Activated CD8-positive, alpha-beta memory T cell treated with anti-CD3 and anti-CD28 coated beads for 36 hours (primary cell): ENCODE measurements at regions not wholly inside any gene's neighbourhood (a gene's known extent, or its start where the extent isn't known, plus 50 kb on each side); places are given as distances from the start of the nearest gene placed in this dataset.

ENCODE experiments used
- CTCF ChIA-PET: fragments of 350-600 bp; sonication (Branson Sonifier 250); formaldehyde crosslinking; loops from one replicate; lab custom pipeline; 2021; ENCODE audit warnings: antibody characterized with exemption; lab: Charles Lee
- POLR2A ChIA-PET: fragments of 350-600 bp; sonication (Branson Sonifier 250); formaldehyde crosslinking; loops from one replicate; lab custom pipeline; 2021; ENCODE audit warnings: antibody characterized with exemption; lab: Charles Lee

- CTCF ChIA-PET, result no interaction called here
- POLR2A ChIA-PET, result no interaction called here
These were observed 227.2 kb downstream of the SNCA start for GRCh38 chr4:89609756-89610155.

GRCh38 chr4:89604951-89605350 is 232.0 kb downstream of the SNCA start:
- ChIA-PET CTCF (no interaction called here), POLR2A (no interaction called here)

- POLR2A ChIA-PET, result no interaction called here
- CTCF ChIA-PET, result no interaction called here
These were observed 237.9 kb downstream of the SNCA start for GRCh38 chr4:89599026-89599425.

GRCh38 chr4:89598602-89599001 is 238.4 kb downstream of the SNCA start:
- ChIA-PET CTCF (no interaction called here), POLR2A (no interaction called here)

GRCh38 chr4:89595125-89595789 is 241.7 kb downstream of the SNCA start:
- POLR2A ChIA-PET, result no interaction called here
- CTCF ChIA-PET, result no interaction called here

GRCh38 chr4:89590128-89590527 is 246.8 kb downstream of the SNCA start:
- CTCF ChIA-PET, result no interaction called here
- POLR2A ChIA-PET, result no interaction called here

GRCh38 chr4:89588421-89588820 is 248.5 kb downstream of the SNCA start:
- POLR2A ChIA-PET, result no interaction called here
- CTCF ChIA-PET, result no interaction called here

- ChIA-PET POLR2A (interaction anchor here (0.6 kb wide), 1 partner anchor 338 kb away, joined by 8 read pairs; no protein-coding TSS in a partner anchor), CTCF (no interaction called here)
These were observed 249.6 kb downstream of the SNCA start for GRCh38 chr4:89587364-89587763.

- ChIA-PET POLR2A (no interaction called here), CTCF (no interaction called here)
These were observed 250.1 kb downstream of the SNCA start for GRCh38 chr4:89586864-89587263.

- ChIA-PET POLR2A (no interaction called here), CTCF (no interaction called here)
These were observed 250.6 kb downstream of the SNCA start for GRCh38 chr4:89586318-89586717.

GRCh38 chr4:89582756-89583505 is 254.0 kb downstream of the SNCA start:
- ChIA-PET POLR2A (no interaction called here), CTCF (no interaction called here)

- ChIA-PET CTCF (no interaction called here), POLR2A (no interaction called here)
These were observed 257.2 kb downstream of the SNCA start for GRCh38 chr4:89579771-89580170.

GRCh38 chr4:89576246-89576645 is 260.7 kb downstream of the SNCA start:
- CTCF ChIA-PET, result no interaction called here
- POLR2A ChIA-PET, result no interaction called here

GRCh38 chr4:89575840-89576239 is 261.1 kb downstream of the SNCA start:
- ChIA-PET CTCF (no interaction called here), POLR2A (no interaction called here)

GRCh38 chr4:89574176-89574575 is 262.8 kb downstream of the SNCA start:
- POLR2A ChIA-PET, result no interaction called here
- CTCF ChIA-PET, result no interaction called here

GRCh38 chr4:89573656-89574055 is 263.3 kb downstream of the SNCA start:
- ChIA-PET CTCF (no interaction called here), POLR2A (no interaction called here)

- POLR2A ChIA-PET, result no interaction called here
- CTCF ChIA-PET, result no interaction called here
These were observed 264.6 kb downstream of the SNCA start for GRCh38 chr4:89572224-89572858.

- POLR2A ChIA-PET, result no interaction called here
- CTCF ChIA-PET, result no interaction called here
These were observed 263.3 kb upstream of the GPRIN3 start for GRCh38 chr4:89570931-89571330.

GRCh38 chr4:89567936-89568335 is 260.3 kb upstream of the GPRIN3 start:
- ChIA-PET POLR2A (no interaction called here), CTCF (no interaction called here)

GRCh38 chr4:89563431-89563830 is 255.8 kb upstream of the GPRIN3 start:
- ChIA-PET CTCF (no interaction called here), POLR2A (no interaction called here)

- CTCF ChIA-PET, result no interaction called here
These were observed 255.1 kb upstream of the GPRIN3 start for GRCh38 chr4:89562746-89563145.

More at GRCh38 chr4:89562746-89563145, 255.1 kb upstream of the GPRIN3 start:
- POLR2A ChIA-PET, result no interaction called here
